GM19324 (cell line): ENCODE measurements at regions not wholly inside any gene's neighbourhood (a gene's known extent, or its start where the extent isn't known, plus 50 kb on each side); places are given as distances from the start of the nearest gene placed in this dataset.
"Not testable (repeated sequence)": the region's sequence is repeated elsewhere in the genome, so short reads cannot be mapped to it uniquely, and the experiment has no call there.

Source experiments
- ATAC-seq: cut with Tn5 transposase; IDR thresholded peaks from one replicate; pipeline ENCODE4 v1.9.1; 2021; ENCODE audit warnings: mild to moderate bottlenecking, moderate library complexity; ENCODE audit not compliant: unreplicated experiment, low FRiP score

DNA sequence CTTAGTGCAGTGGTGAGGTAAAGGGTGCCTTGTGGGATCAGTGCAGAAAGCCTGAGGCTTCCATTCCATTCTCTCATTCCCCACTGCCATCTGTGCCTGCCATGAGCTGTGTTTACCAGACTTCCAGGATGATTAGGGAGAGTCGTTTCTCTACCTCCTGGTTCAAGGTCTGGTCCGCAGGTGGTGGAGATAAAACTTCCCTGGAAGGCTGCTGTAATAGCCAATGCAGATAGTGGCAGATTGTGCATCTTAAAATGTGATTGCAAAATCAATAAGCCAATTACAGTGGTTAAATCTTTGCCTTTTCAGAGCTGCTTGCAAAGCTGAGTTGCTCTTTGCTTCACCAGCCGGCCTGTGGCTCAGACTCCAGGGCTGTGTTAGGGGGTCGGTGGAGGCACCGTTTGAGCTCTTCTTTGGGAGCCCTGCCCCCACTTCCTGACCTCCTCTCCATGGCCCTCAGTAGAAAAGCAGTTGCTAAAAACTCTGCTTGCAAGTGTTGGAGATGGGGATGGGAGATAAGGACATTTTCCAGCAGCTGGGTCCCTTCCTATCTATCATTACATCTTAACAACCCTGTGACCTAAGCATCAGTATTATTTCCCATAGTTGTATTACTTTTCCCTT lies 95.2 kb upstream of the HS6ST1 start:
- no peak for ATAC-seq

GRCh38 chr2:128414351-128414750 lies 95.7 kb upstream of the HS6ST1 start:
- ATAC-seq = no peak

GRCh38 chr2:128414946-128415778 lies 96.5 kb upstream of the HS6ST1 start:
- ATAC-seq = no peak

DNA sequence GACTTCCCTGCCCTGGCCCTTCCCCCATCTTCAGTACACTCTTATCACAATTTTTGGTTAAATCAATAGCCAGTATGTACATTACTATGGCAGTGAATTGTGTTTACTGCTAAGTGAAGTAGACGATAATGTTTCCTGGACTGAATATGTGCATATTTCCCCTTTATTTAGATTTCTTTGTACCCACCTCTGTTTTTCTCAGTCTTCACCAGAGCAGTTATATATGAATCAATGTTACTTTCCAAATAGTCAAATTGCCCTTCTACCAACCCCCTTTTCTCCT lies 97.1 kb upstream of the HS6ST1 start:
- ATAC-seq = no peak

DNA sequence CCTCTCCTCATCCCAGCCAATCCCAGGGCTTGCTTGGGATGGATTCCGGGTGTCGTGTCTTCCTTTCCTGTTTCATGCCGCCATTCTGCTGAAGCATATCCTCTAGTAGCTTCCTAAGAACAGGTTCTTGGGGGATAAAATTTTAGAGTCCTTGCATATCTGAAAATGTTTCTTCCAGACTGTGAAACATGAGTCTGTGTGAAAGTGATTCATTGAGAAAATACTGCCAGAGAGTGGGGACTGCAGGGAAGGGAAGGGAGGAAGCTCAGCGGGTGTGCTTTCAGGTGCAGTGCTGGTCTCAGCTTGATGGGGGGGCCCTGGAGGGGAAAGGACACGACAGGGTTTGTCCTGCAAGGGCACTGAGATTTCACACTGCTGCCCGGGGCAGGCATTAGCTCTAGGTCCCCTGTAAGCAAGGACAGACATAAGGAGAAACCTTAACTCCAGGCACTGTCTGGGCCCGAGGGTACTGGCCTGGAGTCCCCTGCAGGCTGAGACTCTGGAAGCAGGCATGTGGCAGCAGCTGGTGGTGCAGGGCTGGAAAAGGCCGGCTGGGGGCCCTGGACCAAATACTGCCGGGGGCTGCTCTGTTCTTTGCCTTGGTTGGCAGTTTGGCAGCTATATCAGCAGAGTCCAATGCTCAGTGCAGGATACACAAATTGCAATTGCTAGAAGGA lies 97.6 kb upstream of the HS6ST1 start:
- ATAC-seq = no peak

- ATAC-seq = no peak
These were observed 98.1 kb upstream of the HS6ST1 start for GRCh38 chr2:128416806-128417205.

DNA sequence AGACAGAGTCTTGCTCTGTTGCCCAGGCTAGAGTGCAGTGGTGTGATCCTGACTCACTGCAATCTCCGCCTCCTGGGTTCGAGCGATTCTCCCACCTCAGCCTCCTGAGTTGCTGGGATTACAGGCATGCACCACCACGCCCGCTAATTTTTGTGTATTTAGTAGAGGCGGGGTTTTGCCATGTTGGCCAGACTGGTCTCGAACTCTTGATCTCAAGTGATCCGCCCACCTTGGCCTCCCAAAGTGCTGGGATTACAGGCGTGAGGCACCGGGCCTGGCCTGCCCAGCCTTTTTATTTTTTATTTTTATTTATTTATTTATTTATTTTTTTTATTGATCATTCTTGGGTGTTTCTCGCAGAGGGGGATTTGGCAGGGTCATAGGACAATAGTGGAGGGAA lies 98.6 kb upstream of the HS6ST1 start:
- not testable (repeated sequence) for ATAC-seq

GRCh38 chr2:128420131-128420530 lies 101.5 kb upstream of the HS6ST1 start:
- ATAC-seq = no peak

GRCh38 chr2:128420776-128421175 lies 102.1 kb upstream of the HS6ST1 start:
- ATAC-seq = no peak

DNA sequence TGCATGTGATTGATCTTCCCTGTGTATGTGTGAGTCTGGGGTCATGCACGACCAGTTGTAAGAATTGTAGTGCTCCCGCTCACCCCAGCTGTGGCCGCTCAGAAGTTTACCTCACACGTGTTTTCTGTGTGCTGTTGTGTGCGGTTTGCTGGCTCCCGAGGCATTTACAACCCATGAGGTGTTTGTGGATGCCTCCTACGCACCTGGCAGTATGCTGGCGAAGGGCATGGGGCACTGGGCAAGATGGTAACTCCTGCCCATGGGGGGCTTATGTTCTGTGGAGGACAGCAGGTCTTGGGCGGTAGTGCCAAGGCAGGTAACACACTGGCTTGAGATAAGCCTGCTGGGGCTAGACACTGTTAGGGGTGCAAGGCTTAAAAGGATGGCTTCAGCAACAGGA lies 102.6 kb upstream of the HS6ST1 start:
- no peak for ATAC-seq

- no peak for ATAC-seq
These were observed 103.2 kb upstream of the HS6ST1 start for GRCh38 chr2:128421861-128422311.

- ATAC-seq = no peak
These were observed 103.9 kb upstream of the HS6ST1 start for GRCh38 chr2:128422571-128422970.

DNA sequence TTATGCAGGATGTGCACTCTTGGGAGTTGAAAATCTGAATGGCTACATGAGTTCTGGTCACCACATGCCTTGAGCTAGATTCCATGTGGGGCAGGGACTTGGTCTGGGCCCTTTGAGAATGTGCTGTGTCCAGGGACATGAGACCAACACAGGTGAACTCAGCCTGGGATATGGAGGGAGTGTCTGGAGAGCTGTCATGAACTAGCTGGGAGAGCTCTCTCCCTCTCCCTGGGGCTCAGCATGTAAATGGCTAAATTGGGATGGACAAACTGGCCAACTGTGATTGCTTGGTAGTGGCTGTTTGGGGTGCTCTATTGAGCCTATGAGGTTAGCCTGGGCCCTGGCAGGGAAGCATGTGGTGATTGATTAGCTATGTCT lies 105.1 kb upstream of the HS6ST1 start:
- ATAC-seq = no peak

DNA sequence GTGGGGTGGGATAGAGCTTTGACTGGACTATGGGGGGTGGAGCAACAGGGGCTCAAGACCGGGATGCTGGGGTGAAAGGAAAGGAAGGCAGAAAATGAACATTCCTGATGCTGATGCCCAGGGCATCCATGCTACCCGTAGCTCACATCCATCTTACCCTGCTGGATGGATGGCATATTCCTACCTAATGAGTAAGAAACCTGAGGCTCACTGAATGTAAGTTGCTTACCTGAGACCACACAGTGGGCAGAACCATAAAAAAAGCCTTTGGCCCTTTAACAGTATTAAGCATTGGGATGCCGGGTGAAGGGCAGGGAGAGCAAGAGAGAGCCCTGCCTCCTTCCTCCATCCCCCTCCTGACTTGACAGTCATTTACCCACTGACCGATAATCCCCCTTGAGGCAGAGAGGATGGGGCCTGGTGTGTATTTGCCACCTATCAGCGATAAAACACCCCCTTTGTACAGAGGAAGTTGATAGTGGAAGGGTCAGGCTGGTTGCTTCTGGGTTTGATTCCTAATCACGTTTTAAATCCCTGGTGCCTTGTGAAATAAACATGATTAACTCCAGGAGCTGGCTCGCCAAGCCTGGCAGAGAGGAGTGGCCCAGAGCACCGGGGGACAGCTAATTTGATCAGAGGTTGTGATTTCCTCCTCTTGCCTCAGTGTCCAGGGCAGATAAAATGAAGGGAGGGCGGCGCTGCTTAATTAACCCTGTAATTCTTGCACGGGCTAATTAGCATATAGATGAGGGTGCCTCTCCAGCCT lies 105.9 kb upstream of the HS6ST1 start:
- no peak for ATAC-seq

- ATAC-seq = no peak
These were observed 106.5 kb upstream of the HS6ST1 start for GRCh38 chr2:128425216-128425615.

GRCh38 chr2:128425731-128426620 lies 107.3 kb upstream of the HS6ST1 start:
- ATAC-seq = no peak

- no peak for ATAC-seq
These were observed 108.7 kb upstream of the HS6ST1 start for GRCh38 chr2:128427413-128427755.

DNA sequence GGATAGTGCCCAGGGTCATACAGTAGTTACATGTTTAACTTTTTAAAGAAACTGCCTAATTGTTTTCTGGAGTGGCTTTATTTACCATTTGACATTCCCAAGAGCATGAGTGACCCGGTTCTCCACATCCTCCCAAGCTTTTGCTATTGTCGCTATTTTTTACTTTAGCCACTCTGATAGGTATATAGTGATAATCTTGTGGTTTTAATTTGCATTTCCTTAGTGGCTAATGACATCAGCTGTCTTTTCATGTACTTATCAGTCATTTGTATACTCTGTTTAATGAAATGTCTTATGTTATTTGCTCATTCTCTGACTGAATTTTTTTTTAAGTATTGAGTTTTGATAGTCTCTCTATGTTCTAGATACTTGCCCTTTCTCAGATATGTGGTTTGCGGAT lies 109.7 kb upstream of the HS6ST1 start:
- ATAC-seq = no peak

GRCh38 chr2:128432423-128432822 lies 113.8 kb upstream of the HS6ST1 start:
- ATAC-seq = no peak

DNA sequence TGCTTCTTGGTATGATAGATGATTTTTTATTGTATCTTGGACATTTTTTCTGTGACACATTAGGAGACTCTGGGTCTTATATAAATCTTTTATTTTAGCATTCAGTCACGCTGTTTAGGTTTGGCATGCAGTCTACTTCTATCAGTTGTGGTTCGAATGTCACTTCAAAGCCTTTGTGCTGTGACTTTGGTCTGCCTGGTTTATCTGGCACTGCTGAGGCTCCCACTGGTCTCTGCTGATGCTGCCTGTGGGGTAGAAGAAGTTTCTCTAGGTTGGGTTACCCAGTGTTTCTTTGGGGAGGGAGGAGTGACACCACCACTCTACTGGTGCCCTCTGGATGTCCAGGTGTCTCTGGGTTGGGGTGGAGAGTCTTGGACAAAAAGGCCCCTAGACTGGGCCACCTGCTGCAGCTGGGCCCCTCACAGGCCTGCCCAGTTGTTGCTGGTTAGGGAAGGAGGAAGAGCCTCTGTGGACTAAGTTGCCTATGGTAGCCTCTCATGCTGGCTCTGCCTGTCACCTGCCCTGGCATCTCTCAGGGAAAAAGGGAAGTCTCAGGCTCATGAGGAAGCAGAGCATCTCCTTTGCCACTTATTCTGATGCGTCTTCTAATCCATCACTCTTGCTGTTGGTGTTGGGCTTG lies 115.4 kb upstream of the HS6ST1 start:
- ATAC-seq = no peak
